Amygdala (tissue), 56 donors: ENCODE measurements at regions not wholly inside any gene's neighbourhood (a gene's known extent, or its start where the extent isn't known, plus 50 kb on each side); places are given as distances from the start of the nearest gene placed in this dataset.
"Not testable (repeated sequence)": the region's sequence is repeated elsewhere in the genome, so short reads cannot be mapped to it uniquely, and the experiment has no call there.

Source experiments
- DNase-seq, 56 donors: peaks; one replicate each; lab custom pipeline; 2025; lab: John Stamatoyannopoulos, UW

DNA sequence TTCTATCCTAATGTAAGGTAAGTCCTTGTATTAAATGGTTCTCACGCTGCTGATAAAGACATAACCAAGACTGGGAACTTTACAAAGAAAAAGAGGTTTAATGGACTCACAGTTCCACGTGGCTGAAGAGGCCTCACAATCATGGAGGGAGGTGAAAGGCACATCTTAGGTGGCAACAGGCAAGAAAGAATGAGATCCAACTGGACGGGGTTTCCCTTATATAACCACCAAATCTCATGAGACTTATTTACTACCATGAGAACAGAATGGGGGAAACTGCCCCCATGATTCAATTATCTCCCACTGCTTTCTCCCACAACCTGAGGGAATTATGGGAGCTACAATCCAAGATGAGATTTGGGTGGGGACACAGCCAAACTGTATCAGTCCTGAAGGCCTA lies 136.6 kb downstream of the HTR1B start:
- no peak for DNase-seq

DNA sequence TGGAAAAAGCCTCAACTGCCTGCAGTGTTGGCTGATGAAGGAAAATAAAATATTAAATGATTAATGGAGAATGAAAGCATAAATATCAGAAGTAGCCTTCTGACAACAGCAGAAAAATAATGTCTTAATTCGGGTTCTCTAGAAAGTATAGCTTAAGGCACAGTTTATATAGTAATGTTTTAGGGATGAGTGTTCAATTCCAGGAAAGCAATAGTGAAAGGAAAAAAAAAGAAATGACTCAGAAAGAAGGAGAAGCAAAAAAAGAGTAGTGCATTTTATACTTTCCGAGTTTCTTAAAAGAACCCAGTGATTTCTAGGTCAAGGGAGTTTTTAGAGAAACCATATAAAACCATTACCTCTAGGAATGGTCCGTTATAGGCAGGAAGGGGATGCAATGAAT lies 137.3 kb downstream of the HTR1B start:
- DNase-seq, result no peak

DNA sequence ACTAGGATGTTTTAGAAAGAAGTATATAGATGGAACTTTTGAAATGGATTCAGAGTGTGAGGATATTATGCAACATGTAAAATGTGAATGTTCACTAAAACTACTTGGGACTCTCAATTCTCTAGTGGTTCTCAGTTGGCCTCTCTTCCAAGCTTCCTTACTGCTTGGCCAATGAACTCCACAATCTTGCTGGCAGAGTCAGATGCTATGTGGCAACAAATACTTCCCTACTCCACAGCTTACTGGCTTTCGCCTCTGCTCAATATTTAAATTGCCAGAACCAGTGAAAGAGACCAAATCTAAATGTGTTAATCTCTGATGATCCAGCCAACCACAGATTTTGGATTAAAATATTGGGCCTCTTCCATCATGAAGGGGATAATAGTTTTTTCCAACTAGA lies 138.4 kb downstream of the HTR1B start:
- no peak for DNase-seq

DNA sequence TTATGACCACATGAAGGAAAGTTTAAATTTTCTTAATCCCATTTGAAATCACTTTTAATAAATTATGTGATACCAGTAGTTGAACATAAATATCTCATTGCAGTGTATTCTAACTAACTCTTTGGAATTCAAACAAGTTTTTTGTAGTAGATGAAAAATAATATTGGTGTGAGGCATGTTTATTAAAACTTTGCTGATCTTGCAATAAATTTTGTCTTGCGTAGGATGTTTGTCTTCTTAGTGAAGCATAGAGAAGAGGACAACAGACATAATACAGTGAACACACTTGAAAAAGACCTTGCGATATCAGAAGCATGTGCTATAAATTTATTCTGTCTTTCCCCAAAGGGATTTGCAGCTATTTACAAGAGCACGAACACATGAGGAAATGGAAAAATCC lies 140.7 kb downstream of the HTR1B start:
- no peak for DNase-seq

DNA sequence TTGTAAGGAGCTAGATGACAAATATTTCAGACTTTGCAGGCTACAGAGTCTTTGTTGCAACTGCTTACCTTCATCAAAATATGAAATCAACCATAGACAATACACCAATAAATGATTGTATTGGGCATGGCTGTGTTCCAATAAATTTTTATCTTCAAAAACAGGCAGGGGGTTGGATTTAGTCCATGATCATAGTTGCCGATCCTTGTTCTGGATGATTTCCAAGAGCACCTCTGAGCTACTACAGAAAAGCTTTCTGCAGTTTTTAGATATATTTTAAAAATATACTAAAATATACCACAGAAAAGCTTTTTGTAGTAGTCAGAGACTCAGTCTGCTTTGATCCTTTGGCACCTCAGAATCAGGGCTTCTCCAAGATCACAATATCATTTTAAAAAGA lies 145.0 kb downstream of the HTR1B start:
- DNase-seq, result no peak

DNA sequence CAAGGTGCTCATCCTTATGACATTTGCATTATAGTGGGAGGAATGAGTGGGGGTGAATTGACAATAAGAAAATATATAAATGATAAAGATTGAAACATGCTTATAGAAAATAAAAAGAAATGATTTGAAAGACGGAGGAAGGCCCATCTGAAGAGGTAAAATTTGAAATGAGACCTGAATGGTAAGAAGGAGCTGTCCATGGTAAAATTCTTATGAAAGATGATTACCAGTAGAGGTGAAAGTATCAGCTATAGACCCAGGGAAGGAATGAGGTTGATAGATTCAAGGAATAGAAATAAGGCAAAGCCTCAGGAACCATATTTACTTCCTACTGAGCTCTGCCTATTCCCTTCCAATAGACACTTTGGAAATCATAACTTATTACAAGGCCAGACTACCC lies 149.7 kb downstream of the HTR1B start:
- no peak for DNase-seq

DNA sequence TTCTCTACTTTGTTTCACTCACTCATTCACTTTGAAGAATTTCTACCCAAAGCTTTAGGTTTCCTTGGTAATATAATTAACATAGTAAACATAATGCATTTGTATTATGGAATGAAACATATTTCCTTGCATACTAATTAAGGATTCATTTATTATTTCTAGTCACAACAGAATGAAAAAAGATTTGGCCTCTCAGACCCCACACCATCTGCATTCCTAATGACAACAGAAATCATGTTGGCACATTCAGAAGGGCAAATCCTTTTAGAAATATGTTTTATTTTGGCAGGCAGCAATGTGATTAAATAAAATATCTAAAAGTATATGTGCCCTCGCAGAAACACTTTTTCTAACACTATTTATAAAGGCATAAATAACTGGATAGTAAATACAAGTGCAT lies 163.4 kb downstream of the HTR1B start:
- no peak for DNase-seq

DNA sequence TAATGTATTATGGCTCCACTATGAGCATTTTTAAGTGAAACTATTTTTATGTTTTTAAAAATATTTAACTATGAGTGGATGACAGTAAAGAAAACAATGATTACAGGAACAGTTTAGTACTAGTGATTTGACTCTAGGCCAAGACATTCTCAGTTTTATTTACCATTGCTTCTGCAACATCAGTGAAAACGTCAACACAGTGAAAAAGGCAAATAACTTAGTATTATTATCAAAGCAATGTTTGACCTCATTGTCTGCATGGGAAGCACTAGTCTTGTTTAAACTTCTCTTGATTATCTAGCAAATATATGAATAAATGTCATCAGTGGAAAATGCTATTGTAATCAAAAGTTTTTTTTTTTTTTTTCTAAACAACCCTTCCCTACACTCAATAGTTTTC lies 165.0 kb downstream of the HTR1B start:
- DNase-seq, result no peak

DNA sequence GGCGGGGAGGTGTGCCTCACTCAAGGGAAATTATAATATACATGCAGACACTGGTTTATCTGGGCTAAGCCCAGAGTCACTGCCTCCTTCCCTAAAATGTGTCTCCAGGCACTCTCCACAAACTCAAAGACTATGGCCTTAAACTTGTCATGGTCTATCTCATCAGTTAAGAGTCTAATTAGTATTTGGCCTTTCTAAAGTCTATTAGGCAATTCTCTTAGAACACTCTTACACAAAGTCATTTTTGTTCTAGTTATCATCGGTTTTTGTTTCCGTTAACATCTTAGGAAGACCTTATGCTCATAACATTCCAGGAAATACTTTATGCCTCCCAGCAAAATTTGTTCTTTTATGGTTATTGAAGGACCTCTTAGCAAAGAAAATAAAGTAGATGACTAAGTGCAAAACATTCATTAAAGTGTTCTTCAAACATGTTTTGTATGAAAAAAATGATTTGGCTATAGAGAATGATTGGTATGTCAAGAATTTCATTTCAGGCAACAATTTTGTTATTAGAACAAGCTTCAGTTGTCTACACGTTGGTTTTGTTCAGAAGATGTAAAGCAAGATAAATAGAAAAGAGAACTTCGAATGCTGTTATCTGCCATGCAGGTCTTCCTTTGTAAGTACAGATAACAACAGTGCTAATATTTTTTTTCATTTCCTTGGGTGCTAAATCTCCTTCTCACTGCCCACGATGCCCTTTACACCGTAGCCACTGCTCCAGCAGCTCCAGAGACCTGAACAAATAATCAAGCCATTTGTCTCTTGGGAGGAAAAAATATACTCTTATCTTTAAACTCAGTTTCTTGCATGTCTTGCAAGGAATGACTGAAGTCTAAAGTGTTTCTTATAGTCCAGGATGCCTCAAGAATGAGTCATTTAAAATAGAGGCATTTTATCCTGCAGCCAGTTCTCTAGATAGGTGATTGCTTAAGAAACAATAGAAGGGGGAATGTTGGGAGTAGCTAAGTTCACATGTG lies 170.4 kb downstream of the HTR1B start:
- DNase-seq, result no peak

DNA sequence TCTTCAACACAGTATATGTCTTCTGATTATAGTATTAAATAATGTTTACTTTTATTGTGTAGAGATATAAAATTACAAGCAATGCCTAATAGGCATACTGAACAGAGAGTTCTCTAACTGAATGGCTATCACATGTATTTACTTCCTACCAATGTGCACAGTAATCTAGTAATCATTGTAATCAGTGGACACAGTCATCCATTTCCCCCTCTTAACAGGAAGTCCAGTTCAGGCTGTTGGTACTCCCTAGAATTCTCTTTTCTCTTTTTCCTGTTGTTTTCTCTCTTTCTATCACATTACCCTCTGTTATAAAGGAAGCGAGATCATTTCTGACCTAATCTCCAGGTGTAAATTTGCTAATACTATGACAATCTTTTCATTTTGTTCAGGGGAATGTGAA lies 172.5 kb downstream of the HTR1B start:
- DNase-seq, result no peak

DNA sequence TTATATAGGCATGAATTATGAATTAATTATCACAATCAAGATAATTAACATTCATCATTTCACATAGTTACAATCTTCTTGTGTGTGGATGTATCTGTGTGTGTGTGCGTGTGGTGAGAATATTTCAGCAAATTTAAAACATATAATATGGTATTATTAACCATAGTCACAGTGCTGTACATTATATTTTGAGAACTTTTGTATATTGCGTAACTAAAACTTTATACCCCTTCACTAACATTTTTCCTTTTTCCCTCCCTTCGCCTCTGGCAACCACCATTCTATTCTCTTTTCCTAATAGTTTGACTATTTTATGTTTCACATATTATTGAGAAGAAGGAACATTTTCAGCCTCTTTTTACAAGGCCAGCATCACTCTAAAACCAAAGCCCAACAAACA lies 176.8 kb downstream of the HTR1B start:
- DNase-seq, result no peak

DNA sequence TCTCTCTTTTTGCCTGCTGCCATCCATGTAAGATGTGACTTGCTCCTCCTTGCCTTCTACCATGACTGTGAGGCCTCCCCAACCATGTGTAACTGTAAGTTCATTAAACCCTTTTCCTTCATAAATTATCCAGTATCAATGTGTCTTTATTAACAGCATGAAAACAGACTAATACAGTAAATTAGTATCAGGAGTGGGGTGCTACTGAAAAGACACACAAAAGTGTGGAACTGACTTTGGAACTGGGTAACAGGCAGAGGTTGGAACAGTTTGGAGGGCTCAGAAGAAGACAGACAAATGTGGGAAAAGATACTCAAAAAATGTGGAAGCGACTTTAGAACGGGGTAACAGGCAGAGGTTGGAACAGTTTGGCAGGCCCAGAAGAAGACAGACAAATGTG lies 189.4 kb downstream of the HTR1B start:
- no peak for DNase-seq

DNA sequence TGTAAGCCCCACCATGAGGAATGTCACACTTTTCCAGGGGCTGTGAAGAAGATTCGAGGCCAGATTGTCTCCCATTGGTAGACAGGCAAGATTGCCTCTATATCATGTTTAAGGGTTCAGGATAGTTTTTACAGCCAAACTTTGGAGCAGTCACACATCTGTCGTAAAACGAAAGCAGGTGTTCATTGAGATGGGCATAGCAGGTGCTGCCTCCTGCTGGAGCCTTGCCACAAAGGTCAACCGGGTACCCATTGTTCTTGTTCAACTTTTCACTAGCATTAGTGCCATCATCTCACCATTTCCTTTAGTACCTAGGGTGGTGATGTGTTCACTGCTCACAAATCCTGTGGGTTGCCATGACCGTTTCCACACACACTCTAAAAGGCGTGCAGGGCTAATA lies 198.3 kb downstream of the HTR1B start:
- DNase-seq, result no peak

DNA sequence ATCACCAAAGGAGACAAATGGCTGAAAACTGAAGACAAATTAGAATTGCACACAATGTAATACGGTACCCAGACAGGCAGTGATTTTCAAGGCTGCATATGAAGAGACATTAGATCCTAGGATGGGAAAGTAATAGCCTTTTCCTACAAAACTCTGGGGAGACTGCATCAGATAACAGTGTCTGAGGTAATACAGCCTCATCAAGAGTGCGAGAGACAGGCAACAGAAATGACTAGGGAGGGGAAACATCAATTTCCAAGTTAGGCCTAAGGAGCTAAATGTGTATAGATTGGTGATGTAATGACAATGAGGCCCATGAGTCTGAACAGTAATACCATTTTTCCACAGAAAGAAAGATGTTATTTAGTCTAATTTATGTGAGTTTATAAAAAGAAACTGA lies 200.3 kb downstream of the HTR1B start:
- DNase-seq, result no peak

DNA sequence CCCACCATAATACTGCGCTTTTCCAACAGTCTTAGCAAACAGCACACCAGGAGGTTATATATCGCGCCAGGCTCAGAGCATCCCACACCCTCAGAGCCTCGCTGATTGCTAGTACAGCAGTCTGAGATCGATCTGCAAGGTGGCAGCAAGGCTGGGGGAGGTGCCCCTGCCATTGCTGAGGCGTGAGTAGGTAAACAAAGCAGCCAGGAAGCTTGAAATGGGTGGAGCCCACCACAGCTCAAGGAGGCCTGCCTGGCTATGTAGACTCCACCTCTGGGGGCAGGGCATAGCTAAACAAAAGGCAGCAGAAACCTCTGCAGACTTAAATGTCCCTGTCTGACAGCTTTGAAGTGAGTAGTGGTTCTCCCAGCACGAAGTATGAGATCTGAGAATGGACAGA lies 211.5 kb downstream of the HTR1B start:
- not testable (repeated sequence) for DNase-seq

DNA sequence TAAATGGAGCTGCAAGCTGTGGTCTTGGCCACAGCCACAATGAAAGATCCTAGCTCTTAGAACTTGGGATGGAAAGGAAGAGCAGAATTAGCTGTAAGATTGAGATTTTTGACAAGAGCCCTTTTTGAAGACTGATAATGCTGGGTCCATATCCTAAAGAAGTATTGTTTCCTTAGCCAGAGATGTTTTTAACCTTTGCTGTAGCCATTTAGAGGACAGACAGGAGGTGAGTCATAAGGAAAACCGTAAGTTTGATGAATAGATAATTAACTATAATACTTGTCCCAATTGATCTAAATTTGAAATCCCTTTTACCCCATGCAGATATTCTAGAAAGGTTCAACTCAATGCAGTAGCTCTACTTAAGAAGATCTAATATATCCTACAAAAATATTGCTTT lies 213.7 kb downstream of the HTR1B start:
- DNase-seq, result no peak

DNA sequence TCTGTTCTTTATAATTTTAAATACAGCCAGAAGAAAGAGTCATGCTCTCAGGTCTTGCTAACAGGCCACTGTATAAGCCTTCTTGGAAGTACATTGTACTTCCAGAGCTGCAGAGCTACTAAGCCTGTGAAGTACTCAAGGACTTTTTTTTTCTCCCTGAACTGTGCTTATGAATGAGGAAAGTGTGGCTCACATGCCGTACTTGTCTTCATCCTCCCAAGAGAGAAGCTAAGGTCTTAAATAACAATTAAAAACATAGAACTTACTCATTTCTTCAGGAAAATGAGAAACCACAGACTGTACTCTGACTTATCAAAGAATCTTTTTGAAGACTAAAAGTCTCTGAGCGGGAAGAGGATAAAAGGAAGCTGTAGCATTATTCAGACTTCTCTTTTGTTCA lies 218.3 kb downstream of the HTR1B start:
- DNase-seq, result no peak

DNA sequence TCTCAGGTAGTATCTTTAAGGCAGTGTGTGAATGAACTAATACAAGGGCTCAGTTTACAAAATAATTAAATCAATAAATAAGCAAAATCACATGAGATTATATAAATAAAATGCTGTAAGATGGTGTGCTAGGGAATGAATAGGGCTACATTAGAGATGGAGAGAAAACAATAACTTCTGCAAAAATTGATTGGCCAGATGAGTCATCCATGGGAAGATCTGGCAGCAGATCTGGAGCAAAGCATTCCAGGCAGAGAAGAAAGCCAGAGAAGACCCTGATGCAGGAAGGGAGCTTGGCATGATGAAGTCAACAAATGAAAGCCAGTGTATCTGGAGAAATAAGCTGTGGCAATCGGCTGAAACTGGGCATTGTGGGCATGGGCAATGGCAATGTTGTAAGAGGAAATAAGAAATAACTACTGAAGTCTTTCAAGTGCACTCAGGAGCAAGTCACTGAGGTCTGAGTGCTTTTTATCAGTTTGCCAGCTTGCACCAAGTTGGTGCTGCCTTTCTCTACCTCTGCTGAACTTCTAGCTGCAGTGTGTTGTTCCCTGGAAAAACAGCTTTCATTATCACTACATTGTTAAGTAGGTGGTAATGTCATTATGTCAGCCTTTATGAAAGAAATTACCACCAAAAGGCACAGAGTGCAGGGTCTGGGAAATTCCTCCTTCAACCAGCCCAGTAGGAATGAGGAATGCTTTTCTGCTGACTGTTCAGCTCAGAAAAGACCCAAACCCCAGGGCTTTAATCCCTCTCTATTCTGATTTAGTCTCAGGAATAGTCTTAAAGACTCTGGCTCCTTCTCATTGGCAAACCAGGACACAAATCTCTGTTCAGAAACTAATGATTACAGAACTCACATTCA lies 231.6 kb downstream of the HTR1B start:
- no peak for DNase-seq

DNA sequence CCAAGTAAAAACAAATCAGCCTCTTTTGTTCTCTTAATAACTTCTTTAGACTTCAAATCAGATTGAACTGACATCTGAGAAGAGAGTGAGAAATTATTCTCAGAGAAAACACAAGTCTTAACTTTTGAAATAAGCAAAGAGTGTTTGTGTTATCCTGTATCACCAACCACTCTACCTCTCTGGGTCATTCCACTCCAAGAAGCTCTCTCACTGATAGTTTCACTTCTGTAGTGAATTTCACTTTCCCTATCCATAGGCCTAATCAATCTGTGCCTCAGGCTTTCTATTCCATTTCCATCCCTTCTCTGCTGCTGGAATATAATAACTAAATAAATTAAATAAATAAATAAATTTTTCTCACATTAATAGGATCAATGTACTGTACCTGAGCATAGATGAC lies 235.0 kb downstream of the HTR1B start:
- no peak for DNase-seq

DNA sequence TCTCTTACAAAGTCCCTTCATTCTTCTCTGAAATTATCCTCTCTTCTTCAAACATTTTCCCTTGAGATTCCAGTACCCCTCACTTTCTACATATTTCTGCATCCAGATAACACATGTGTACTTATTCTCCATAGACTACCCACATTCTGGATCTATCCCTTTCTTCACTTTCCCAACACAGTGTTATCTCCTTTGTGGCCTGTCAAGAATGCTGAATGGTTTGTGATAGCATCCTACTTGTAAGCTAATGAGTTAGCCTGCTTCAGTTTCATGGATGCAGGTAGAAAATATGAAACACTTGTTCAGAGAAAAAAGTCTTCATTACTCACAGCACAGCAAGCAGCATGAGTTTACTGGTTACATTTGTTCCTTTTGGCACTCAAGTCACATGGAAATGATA lies 245.4 kb downstream of the HTR1B start:
- no peak for DNase-seq

DNA sequence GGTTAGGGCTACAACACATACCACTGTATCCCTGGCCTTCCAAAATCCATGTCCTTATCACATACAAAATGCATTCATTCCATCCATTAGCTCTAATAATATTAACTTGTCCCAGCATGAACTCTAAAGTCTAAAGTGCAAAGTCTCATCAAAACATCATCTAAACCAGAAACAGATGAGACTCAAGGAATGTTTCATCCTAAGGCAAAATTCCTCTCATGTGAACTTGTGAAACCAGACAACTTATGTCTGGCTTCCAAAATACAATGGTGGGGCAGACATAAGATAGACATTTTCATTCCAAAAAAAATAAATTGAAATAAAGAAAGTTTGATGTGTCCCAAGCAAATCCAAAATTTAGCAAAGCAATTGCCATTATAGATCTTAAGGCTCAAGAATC lies 257.4 kb downstream of the HTR1B start:
- no peak for DNase-seq

DNA sequence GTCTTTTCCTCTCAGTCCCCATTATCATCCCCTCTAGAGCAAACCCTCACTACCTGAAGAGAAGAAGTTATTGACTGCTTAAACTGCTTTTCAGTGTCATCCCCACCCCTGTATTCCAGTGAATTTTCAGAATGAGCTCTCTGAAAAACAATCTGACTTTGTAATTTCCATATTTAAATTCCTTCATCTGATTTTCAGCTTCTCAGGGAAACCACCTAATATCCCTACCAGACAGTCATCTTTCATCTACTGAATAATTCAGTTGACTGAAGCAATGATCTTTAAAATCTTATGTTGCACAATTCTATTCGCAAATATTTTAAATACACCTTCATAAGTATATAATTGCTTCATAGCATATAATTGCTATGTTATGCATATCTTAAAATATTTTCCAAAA lies 258.7 kb downstream of the HTR1B start:
- no peak for DNase-seq
